GF-D8 (cell line): ENCODE measurements at regions not wholly inside any gene's neighbourhood (a gene's known extent, or its start where the extent isn't known, plus 50 kb on each side); places are given as distances from the start of the nearest gene placed in this dataset.

Source experiments
- DNase-seq: peaks from one replicate; lab custom pipeline; 2025; lab: John Stamatoyannopoulos, UW

DNA sequence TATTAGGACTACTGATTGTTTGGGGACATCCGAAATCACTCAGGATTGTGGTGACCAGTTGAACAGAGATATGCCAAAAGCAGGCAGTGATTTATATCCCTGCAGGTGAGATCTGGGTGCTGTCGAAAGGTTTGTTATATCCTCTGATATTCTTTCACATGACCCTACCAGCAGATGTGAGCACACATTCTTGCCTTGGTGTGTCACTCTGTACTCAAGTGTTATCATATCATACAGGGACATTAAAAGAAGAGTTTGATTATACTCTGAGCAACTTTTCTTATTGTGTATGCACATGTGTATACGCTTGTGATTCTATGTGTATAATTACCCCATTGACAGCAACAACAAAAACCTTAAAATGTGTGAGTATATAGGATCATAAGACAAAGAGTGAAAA is 381.2 kb upstream of the IGFBP7 start:
- no peak for DNase-seq

DNA sequence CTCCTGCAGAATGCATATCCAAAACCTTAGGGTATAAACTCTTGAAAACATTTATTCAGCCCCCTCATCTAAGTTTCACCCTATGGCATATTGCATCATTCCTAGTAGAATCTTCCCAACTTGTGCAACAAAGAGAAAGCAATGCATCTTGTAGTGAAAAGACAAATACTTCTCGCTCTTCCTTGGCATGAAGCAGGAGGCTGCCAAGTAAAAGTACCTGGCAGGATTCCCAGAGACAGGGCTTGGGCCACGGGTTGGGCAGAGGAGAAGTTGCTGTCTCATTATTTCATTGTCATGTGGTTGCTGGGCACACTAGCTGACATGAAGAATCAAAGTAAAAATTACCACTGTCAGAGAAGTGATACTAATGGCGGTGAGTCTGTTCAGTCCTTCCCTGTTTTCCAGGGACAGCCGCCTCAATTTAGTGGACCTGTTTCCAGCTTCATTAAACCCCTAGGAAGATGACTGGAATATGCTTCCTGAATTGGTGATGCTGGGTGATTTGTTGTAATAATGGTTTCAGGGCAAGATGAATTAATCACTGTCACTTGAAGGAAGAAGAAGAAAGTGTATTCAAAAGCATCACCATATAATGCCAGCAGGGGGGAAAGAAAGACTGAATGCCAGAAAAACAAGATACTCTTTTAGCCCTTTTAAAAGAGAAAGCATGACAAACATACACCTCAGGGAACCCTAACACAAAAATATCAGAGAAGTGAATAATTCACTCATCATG is 380.5 kb upstream of the IGFBP7 start:
- DNase-seq = no peak

DNA sequence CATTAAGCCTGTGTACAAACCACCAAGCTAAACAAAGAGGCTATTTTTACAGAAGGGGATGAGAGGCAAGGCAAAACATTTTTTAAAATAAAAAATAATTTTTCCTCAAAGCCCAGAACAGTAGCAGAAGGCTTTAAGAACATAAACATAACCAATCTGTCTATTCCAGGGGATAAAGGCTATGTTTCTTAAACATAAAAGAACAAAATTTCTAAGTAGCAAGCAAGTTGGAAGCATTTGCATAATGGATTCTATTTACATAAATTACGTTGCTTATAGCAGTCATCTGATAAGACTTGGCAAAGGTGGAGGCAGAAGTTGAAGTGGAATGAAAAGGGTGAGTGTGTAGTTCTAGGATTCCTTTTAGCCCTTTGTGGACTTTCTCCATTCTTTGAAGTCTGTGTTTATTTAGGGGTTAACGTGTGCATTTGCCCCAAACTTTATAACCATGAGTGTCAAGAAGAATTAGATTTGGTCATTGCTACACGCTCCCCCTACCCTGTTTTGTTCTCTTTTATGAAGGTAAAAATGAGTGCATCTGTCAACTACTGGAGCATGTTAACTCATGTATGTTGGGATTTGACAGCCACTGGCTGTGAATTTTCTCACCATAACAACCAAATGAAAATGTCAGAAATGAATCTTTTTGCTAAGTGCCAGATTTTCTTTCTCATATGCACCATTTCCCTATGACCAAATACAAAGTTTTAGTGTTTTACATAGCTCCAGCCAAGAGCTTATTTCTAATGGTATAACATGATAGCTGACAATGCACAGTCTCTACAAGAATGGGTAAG is 378.4 kb upstream of the IGFBP7 start:
- DNase-seq = no peak

DNA sequence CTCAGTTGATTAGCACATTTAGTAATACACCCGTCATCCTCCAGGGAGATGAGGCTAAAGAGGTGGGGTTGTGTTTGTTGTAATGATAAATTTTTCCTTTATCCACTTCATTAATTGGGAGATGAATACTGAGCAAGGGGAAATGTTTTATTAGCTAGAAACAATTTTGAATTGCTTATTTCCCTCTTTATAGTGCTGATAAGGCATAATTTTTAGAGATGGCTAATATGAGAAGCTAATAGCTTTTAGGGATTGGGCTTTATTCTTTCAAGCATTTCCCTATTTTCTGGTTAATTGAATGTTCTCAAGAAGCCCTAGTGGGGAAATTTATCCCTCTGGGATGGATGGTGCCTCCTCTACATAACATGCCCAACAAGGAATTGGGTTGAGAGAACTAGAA is 365.2 kb upstream of the IGFBP7 start:
- DNase-seq = no peak

DNA sequence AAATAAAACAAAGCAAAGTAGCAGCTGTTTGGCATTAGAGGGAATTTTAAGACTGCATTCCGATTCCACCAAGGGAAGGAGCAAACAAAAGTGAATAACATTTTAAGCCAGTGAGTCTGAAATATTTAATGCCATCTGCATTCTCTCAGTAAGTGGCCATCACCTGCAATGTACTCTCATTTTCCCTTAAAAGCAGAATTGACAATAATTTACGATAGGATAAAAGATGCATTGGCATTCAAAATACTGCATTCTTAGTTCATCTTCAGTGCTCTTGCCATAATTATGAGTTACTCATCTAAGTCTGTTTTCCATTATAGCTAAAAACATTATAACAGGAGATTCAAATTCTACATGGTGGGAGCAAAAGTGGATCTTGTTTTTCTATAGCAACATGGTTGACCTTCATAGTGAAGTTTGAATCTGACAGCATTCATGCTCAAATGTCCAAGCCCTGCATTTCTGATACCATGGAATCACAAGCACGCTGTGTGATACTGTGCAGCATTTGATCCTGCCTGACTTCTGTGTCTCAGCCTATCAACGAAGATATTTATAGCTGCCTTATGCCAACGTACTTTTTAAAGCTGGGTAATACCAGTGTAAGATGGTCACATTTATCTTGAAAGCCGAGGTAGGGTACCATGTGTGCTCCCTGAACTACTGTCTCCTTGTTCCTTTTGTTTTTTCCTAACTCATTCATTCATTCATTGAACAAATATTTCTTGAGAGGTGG is 355.3 kb upstream of the IGFBP7 start:
- no peak for DNase-seq

DNA sequence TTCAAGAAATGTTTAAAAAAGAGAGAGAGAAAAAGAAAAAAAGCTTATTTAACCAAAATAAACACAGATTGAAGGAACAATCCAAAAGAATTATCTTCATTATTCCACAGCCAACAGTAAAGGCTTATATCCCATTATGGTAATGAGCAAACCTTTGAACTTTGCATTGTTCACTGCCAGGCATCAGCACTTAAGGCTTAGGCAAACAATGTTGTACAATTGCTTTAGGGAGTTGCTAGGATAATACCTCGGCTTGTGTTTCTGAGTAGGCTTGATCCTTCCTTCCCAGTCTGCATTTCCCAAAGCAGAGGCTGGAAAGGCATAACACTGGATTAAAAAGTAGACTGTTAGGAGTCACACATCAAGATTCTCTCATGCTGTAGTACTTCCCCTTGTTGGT is 352.7 kb upstream of the IGFBP7 start:
- DNase-seq = no peak

DNA sequence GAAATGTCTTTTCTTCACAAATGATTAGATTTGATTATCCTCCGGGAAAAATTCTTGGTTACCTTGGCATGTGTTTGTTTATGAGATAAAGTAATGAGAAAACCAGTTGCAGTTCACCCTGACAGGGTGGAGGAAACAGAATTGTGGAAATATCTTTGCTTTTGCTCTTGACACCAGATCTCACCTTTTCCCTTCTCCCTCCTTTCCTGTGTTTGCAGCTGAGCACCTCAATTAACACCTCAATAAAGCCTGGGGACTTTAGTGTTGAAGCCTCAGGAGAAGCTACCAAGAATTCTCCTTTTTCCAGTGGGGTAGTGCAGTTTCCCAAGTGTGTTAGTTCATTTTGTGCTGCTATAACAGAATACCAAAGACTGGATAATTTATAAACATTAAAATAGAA is 350.8 kb upstream of the IGFBP7 start:
- DNase-seq = no peak

DNA sequence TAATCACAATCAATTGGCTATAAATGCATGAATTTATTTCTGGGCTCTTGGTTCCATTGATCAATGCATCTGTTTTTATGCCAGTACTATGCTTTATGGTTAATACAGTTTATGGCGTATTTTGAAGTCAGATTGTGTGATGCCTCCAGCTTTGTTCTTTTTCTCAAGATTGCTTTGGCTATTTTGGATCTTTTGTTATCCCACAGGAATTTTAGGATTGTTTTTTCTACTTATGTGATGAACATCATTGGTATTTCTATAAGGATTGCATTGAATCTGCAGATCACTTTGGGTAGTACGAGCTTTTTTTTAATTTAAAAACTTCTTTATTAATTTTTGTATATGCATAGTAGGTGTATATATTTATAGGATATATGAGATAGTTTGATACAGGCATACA is 338.7 kb upstream of the IGFBP7 start:
- DNase-seq = no peak

DNA sequence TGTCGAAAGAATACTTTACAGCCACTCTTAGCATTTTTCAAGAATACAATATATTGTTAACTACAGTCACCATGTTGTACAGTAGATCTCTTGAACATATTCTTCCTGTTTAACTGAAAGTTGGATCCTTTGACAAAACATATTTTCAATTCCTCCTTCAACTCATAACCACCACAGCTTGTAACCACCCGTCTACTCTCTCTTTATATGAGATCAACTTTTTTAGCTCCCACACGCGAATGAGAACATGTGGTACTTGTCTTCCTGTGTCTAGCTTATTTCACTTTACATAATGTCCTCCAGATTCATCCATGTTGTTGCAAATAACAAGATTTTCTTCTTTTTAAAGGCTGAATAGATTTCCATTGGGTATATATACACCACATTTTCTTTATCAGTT is 338.3 kb upstream of the IGFBP7 start:
- DNase-seq = no peak

DNA sequence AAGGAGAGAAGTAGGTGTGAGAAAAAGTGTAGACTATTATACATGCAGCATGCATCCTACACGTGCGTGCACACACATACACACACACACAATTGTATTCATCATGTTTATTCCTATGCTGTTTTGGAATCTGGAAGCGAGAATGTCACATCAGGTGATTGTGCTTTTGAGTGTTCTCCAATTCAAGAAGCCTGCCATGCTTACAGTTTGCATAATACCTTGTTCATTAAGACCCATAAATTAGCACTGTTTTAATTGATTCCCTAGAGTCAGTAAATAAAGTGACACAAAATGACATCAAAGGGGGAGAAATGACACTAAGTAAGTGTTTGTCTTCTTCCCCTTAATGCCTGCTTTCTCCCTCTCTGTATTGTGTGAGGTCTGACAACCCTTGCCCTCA is 336.1 kb upstream of the IGFBP7 start:
- DNase-seq = no peak

DNA sequence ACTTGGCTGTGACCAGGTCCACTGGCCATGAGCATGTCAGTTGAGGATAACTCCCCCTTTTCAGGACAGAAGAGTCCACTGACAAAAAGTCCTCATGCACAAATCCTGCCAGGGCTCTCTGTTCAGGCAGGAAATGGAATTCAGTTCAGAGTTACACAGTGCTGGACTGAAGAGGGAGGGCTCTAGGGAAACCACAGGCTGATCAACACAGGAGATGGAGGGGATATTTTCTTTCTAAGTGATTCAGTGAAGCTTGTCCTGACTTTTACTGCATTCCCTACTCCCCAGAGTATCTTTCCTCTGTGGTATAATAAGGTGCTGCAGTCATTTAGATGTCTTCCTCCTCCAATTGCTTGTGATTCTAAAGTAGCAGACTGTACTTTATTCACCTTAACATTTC is 335.5 kb upstream of the IGFBP7 start:
- no peak for DNase-seq

DNA sequence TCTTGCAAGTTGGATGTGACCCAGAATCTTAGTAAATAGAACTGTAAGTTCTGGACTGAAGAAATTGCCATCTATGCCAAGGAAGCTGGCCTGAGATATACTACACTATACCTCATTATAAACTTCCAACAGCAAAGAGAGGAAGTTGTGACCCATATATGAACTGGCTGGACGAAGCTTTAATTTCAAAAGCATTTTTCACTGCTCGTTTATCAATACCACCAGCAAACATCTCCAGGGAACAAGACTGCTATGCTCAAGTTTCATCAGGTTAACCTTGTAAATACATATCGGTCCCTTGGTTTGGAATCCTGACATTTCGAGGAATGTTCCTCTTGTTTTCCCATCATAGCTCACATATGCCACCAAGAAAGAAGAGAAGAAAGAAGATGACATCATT is 334.5 kb upstream of the IGFBP7 start:
- no peak for DNase-seq

DNA sequence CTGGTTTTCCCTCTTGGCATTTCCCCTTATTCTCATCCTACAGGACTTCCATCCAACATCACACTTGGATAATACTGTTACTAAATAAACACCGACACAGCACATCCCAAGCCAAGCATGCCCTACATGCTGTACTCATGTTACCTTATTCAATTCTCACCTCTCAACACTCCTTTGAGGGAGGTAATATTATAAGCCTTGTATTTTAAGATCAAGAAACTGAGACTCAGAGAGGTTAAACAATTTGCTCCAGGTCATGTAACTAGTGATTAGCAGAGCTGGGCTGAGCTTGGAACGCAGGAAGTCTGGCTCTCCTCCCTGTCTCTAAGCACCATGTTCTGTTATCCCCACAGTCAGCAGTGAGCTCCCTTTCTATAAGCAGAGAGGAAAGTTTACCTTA is 333.6 kb upstream of the IGFBP7 start:
- DNase-seq = no peak

DNA sequence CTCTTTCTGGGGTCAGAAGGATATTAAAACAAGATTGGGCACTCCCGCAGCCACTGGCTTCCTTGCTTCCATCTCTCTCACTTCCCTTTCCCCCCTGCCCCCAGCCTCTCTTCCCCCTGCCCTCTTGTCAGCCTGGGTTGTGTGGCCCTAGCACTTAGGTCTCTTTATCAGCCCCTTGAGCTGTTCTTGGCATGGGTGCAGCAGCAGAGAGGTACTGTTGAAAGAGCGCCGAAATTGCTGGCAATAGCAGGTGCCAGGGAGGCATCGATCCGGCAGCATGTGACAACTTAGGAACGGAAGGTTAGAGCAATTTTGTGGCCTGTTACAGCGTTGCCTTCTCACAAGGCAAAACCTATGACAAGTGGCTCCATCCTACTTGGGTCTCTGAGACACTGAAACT is 333.1 kb upstream of the IGFBP7 start:
- DNase-seq = no peak

DNA sequence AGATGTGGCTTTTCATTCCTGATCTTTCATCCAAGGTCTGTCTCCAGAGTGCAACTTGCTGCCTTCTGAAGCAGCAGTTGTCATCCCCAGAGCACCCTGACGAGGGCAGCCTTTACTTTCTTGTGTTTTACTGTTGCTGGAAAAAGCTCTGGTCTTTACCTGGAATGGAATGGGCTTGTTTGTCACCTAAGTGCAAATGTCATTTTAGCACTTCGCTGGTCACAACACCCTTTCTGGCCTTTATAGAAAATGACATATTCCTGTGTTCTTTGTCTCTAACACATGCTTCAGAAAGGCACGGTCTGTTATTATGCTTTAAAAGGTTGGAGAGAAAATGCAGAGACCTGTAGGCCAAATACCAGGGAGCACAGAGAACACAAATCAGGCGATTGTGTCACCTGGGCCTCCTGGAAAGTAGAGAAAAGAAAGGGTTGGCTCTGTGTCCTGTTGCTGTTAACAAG is 332.7 kb upstream of the IGFBP7 start:
- DNase-seq = no peak

DNA sequence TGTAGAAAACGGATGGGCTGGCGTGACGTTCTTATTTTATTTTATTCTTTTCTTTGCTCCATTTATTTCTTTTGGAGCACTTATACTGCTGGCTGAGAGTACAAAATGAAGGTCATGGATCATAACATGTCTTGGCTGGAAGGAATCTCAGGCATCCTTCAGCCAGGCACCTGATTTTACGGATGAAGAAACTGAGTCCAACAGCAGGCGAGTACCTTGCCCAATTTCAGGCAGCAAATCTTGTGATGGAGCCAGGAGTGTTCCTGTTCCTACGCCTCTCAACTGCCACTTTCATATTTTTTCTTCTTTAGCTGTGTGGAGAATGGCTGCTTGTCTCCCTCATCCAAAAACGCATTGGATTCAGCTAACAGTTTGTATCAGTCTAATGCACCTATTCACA is 332.1 kb upstream of the IGFBP7 start:
- DNase-seq = no peak

DNA sequence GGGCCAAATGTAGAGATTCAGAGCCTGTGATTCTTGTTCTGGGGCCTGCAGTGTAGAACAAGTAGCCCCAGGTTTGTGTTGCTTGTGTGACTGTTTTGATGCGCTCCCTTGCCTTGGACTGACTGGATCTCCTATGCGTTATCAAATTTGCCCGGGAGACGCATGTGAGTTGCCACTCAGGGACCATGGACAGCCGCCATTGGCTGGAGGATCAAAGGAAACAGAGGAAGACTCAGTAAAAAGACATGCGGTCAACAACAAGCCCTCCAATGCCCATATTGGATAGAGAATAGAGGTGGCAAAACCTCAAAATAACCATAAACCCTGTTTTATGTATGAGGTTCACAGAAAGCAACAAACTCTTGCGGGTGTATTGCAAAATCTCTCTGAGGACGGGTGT is 327.5 kb upstream of the IGFBP7 start:
- no peak for DNase-seq

DNA sequence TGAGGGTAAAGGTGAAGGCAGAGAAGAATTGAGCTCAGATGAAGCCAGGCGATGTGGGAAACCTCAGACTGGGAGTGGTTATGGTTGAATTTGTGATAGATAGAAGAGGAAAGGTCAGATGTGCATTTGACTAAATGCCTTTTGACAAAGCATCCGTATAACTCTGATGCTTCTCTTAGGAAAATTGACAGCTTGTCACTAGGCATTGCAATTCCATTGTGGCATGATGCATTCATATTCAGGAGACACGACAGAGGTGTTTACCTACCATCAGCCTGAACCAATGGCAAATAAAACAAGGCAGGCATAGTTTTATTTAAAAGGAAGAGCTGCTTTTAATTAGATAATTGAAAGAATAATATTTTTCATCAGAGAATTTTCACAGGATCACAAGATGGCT is 325.1 kb upstream of the IGFBP7 start:
- DNase-seq = no peak

DNA sequence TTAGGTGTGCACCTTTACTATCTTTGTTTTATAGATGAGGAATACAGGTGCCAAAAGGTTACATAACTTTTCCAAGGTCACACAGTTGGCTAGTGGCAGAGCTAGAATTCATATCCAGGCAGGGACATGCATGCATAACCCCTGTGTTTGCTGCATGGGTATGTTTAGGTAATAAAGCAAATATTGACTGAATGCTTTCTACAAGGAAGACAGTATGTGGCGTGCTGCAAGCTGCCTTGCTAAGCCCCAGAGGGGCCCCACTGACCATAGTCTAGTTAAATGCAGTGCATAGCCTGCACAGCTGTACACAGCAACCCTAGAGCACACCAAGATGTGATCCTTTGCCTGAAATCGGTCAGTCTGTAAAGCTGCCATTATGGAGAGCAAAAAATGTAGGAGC is 320.5 kb upstream of the IGFBP7 start:
- no peak for DNase-seq

DNA sequence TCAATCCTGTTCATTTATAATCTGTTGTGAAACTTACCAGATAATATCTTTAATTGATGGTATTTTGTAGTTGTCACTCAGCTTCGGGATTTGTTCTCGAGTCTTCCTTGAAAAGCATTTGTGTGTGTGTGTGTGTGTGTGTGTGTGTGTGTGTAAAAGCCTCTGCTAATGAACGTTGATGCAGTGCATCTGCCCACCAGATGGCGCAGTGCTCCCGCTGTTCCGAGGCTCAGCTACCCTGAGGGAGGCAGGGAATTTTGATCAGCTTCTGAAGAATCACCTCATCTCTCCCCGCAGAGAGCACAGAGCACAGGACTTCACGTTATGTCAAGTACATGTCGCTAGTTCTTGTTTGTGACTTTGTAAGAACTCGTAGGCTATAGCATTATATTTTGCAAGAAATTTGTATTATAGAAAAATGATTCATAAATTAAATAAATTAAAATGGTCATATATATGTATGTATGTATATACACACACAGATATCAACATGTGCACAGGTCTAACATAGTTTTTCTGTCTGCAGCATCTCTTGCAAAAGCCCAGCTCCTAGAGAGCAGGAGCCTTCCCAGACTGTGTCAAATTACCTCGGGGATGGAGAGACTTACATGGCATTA is 316.7 kb upstream of the IGFBP7 start:
- DNase-seq = no peak

DNA sequence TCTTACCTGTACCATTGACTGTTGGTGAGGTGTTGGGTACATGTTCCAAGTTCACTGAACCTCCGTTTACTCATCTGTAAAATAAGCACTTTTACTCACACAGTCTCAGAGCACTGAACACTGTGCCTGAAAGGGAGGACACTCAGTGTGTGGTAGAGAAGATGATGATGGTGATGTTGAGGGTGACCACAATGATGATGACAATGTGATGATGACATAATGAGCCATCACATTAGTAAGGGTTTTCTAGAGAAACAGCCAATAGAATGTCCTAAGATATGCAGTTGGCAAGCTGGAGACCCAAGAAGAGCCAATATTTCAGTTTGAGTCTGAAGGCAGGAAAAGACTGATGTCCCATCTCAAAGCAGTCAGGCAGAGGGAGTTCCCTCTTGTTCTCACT is 315.4 kb upstream of the IGFBP7 start:
- no peak for DNase-seq

DNA sequence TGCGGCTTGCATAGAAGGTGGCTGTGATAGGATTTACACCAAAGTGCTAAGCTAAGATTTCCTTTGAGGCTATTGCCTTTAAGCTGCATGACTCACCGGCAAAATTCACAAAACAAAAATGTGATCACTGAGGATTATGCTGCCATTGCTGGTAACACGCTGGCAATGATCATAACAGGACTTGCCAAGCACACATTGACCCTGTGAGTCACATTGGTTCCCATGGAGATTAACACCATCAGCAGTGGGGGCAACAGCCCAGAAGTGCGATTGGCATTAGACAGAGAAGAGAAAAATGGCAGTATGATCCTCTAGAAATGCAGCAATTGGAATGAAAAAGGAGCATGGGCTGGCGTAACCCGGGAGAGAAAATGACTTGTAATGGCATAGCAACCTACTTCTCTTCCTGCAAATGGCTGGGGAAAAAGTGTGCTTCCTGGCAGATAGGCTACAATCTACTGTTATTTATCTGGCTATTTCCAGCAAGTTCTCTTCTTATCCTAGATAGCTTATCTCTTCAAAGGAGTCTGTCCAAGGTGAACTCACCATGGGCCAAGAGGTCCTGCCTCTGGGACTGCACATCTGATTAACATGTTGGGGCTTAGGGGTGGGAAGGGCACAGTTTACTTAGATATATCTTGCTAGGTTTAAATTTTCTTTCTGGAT is 314.2 kb upstream of the IGFBP7 start:
- no peak for DNase-seq
